Endothelial cell of umbilical vein (primary cell): ENCODE measurements at regions not wholly inside any gene's neighbourhood (a gene's known extent, or its start where the extent isn't known, plus 50 kb on each side); places are given as distances from the start of the nearest gene placed in this dataset.

Source experiments
- BruUV-seq: library from RNA; stranded (reverse); fragments of 400-500 nt; replicated peaks from 2 replicates; lab custom pipeline; 2021; lab: Mats Ljungman, UMichigan
- CTCF ChIA-PET: fragments of 300-600, 350-600 bp; sonication (Branson Sonifier 250); formaldehyde crosslinking; loops from one replicate; lab custom pipeline; 2021; ENCODE audit warnings: antibody characterized with exemption, inconsistent platforms; lab: Charles Lee
- POLR2A ChIA-PET: fragments of 300-600, 350-600 bp; sonication (Branson Sonifier 250); formaldehyde crosslinking; loops from one replicate; lab custom pipeline; 2021; ENCODE audit warnings: antibody characterized with exemption, inconsistent platforms; lab: Charles Lee
- DNase-seq: peaks from one replicate; pipeline ENCODE4 v3.0.0-alpha.2; 2011; ENCODE audit warnings: low read depth, low spot score
- FAIRE-seq: peaks from 2 replicates; lab custom pipeline; 2011; peaks lifted over from hg19 to GRCh38; lab: Jason Lieb, UNC
- H2AFZ ChIP-seq: 2 replicates; pipeline ENCODE4 v1.6.0; 2012; ENCODE audit warnings: low read depth, low read length, control low read depth, inconsistent platforms
- H3K27ac ChIP-seq: 2 replicates; pipeline ENCODE4 v1.5.1; 2011; ENCODE audit warnings: low read depth, mild to moderate bottlenecking, control low read depth, low read length, moderate library complexity; ENCODE audit not compliant: insufficient read depth
- H3K27me3 ChIP-seq, 2 experiments: 2 replicates each; pipeline versions ENCODE4 v1.6.0 to v1.6.1; 2011; ENCODE audit warnings: low read length in 2 of 2, mixed read lengths in 1 of 2; ENCODE audit not compliant: control insufficient read depth in 2 of 2, insufficient read depth in 2 of 2
- H3K36me3 ChIP-seq, 2 experiments: 2 replicates in 1 of 2; 3 replicates in 1 of 2; pipeline ENCODE4 v1.5.1; 2011; ENCODE audit warnings: low read length in 2 of 2, mild to moderate bottlenecking in 1 of 2, moderate library complexity in 1 of 2; ENCODE audit not compliant: control insufficient read depth in 2 of 2, insufficient read depth in 2 of 2; ENCODE audit errors: extremely low read depth in 1 of 2
- H3K4me1 ChIP-seq: 3 replicates; pipeline ENCODE4 v1.5.1; 2011; ENCODE audit warnings: mild to moderate bottlenecking, low read length; ENCODE audit not compliant: control insufficient read depth, insufficient read depth; ENCODE audit errors: extremely low read depth
- H3K4me2 ChIP-seq: 2 replicates; pipeline ENCODE4 v1.6.1; 2011; ENCODE audit warnings: low read length, control low read depth, mixed read lengths; ENCODE audit not compliant: insufficient read depth
- H3K4me3 ChIP-seq, 3 experiments: fragments of 200-600 bp in 1 of 3; sonication (generic), shearing (Covaris generic) in 1 of 3; replicated peaks in 1 of 3; 2 replicates each; pipeline ENCODE4 v1.5.1; 2011 to 2016; ENCODE audit warnings: control low read depth in 3 of 3, low read length in 3 of 3, mild to moderate bottlenecking in 2 of 3, inconsistent platforms in 1 of 3, low read depth in 1 of 3, moderate library complexity in 1 of 3; ENCODE audit not compliant: insufficient read depth in 1 of 3
- H3K79me2 ChIP-seq: 2 replicates; pipeline ENCODE4 v1.6.0; 2012; ENCODE audit warnings: low read length, inconsistent platforms; ENCODE audit not compliant: control insufficient read depth, insufficient read depth
- H3K9ac ChIP-seq: replicated peaks from 2 replicates; pipeline ENCODE3; 2011; ENCODE audit warnings: low read length, control low read depth; ENCODE audit not compliant: insufficient read depth; ENCODE audit errors: extremely low read depth
- H3K9me1 ChIP-seq: replicated peaks from 3 replicates; pipeline ENCODE4 v1.6.0; 2011; ENCODE audit warnings: mild to moderate bottlenecking, low read length; ENCODE audit not compliant: control insufficient read depth, insufficient read depth; ENCODE audit errors: extremely low read depth
- H3K9me3 ChIP-seq: replicated peaks from 2 replicates; pipeline ENCODE4 v1.5.1; 2012; ENCODE audit warnings: low read length, inconsistent platforms; ENCODE audit not compliant: control insufficient read depth, insufficient read depth
- H4K20me1 ChIP-seq: replicated peaks from 2 replicates; pipeline ENCODE3; 2011; ENCODE audit warnings: mild to moderate bottlenecking, low read length; ENCODE audit not compliant: control insufficient read depth, insufficient read depth; ENCODE audit errors: extremely low read depth
- CTCF ChIP-seq, 2 donors: IDR thresholded peaks; 1 replicate in 1 of 2; 2 replicates in 1 of 2; pipeline ENCODE4 v1.5.1; 2011; ENCODE audit warnings: low read length in 2 of 2, mild to moderate bottlenecking in 2 of 2, moderate library complexity in 2 of 2, control low read depth in 1 of 2, inconsistent platforms in 1 of 2, low read depth in 1 of 2; ENCODE audit not compliant: insufficient read depth in 1 of 2; ENCODE audit errors: extremely low read depth in 1 of 2
- EZH2 ChIP-seq: IDR thresholded peaks from 2 replicates; pipeline ENCODE4 v1.6.1; 2012; ENCODE audit warnings: borderline replicate concordance, low read depth, mild to moderate bottlenecking, moderate library complexity, low read length, inconsistent platforms; ENCODE audit not compliant: severe bottlenecking
- FOS ChIP-seq: IDR thresholded peaks from 2 replicates; pipeline ENCODE4 v1.6.1; 2011; ENCODE audit warnings: mild to moderate bottlenecking, low read length, moderate library complexity, borderline replicate concordance; ENCODE audit not compliant: insufficient read depth
- GATA2 ChIP-seq: IDR thresholded peaks from 2 replicates; pipeline ENCODE4 v1.7.0; 2011; ENCODE audit warnings: low read depth, mild to moderate bottlenecking, moderate library complexity, mixed read lengths, low read length; ENCODE audit not compliant: insufficient read length, insufficient read depth
- JUN ChIP-seq: IDR thresholded peaks from 2 replicates; pipeline ENCODE4 v1.6.1; 2011; ENCODE audit warnings: borderline replicate concordance, low read depth; ENCODE audit not compliant: insufficient read length, insufficient read depth
- MAX ChIP-seq: IDR thresholded peaks from 2 replicates; pipeline ENCODE4 v1.6.1; 2011; ENCODE audit not compliant: insufficient read depth, insufficient read length
- MYC ChIP-seq: IDR thresholded peaks from one replicate; pipeline ENCODE4 v1.6.1; 2011; ENCODE audit warnings: mild to moderate bottlenecking, low read depth, low read length
- POLR2A ChIP-seq: IDR thresholded peaks from 2 replicates; pipeline ENCODE4 v1.6.1; 2012; ENCODE audit warnings: low read depth, mild to moderate bottlenecking, control low read depth, low read length
- POLR2AphosphoS5 ChIP-seq: IDR thresholded peaks from 2 replicates; pipeline ENCODE4 v1.6.1; 2012; ENCODE audit warnings: low read depth, mild to moderate bottlenecking, control low read depth, low read length, moderate library complexity; ENCODE audit not compliant: insufficient read depth
- dilution Hi-C: fragments of 300-500 bp; cut with MboI; formaldehyde crosslinking; loops from one replicate; pipeline ENCODE4 v1.15.0; 2019; ENCODE audit warnings: low sequenced_read_pairs; ENCODE audit not compliant: extremely low pct_ligation_motif_present
- intact Hi-C: fragments of 100-400 bp; cut with micrococcal nuclease; formaldehyde crosslinking; loops from one replicate; pipeline ENCODE4 v1.10.0; 2022

GRCh38 chr16:72266836-72267235, 94.9 kb upstream of the PMFBP1 start:
- TF ChIP-seq GATA2: no peak
- TF ChIP-seq CTCF (IDR thresholded peaks at IDR 0.05; ENCODE audit: extremely low read depth in 1 of 2, insufficient read depth in 1 of 2, low read depth in 1 of 2, low read length in 2 of 2): no peak
- TF ChIP-seq FOS: no peak
- no peak for TF ChIP-seq POLR2A
- TF ChIP-seq MAX: no peak
- no peak for TF ChIP-seq MYC
- TF ChIP-seq POLR2AphosphoS5: no peak
- TF ChIP-seq EZH2: no peak
- no peak for TF ChIP-seq JUN
- no peaks in the 10 kb centered on the region for H3K36me3 ChIP-seq
- no peak overlapping the region for H2AFZ ChIP-seq
- no TSS peak for BruUV-seq
- H3K9me3 ChIP-seq: no peaks in the 10 kb centered on the region
- no peak for FAIRE-seq
- ChIA-PET CTCF (no interaction called here), POLR2A (no interaction called here)
- no peak overlapping the region for H3K27ac ChIP-seq
- intact Hi-C loops (no loop called here), dilution Hi-C loops (no loop called here)
- DNase-seq: no peak
- no peaks in the 10 kb centered on the region for H3K27me3 ChIP-seq
- H3K9ac ChIP-seq: no peak overlapping the region
- H3K79me2 ChIP-seq: no peaks in the 10 kb centered on the region
- no peak overlapping the region for H3K4me3 ChIP-seq
- peaks cover 5% of the 10 kb centered on the region for H3K4me1 ChIP-seq
- H3K9me1 ChIP-seq: no peaks in the 10 kb centered on the region
- H4K20me1 ChIP-seq: no peaks in the 10 kb centered on the region
- no peak overlapping the region for H3K4me2 ChIP-seq
